WTC11 (cell line): ENCODE measurements at regions not wholly inside any gene's neighbourhood (a gene's known extent, or its start where the extent isn't known, plus 50 kb on each side); places are given as distances from the start of the nearest gene placed in this dataset.
"Not testable (repeated sequence)": the region's sequence is repeated elsewhere in the genome, so short reads cannot be mapped to it uniquely, and the experiment has no call there.

Experiments
- ATAC-seq: fragments of 200-7000 bp; cut with Tn5 transposase; 2 replicates; pipeline ENCODE4 v1.10.0; 2021; ENCODE audit warnings: mild to moderate bottlenecking, moderate library complexity
- CTCF ChIA-PET: fragments of 300-600 bp; sonication (Branson Sonifier 250); formaldehyde crosslinking; loops from one replicate; lab custom pipeline; 2021; ENCODE audit warnings: antibody characterized with exemption; lab: Charles Lee
- POLR2A ChIA-PET: fragments of 350-600 bp; sonication (Branson Sonifier 250); formaldehyde crosslinking; loops from one replicate; lab custom pipeline; 2021; ENCODE audit warnings: antibody characterized with exemption; lab: Charles Lee
- DNase-seq: peaks from one replicate; pipeline ENCODE4 v3.0.0; 2021; ENCODE audit warnings: low spot score
- H3K27ac Mint-ChIP-seq: 2 replicates; pipeline ENCODE4 v1.8.0; 2021; ENCODE audit warnings: mixed read lengths
- H3K27me3 Mint-ChIP-seq: 2 replicates; pipeline ENCODE4 v1.8.0; 2021; ENCODE audit warnings: low read depth, mild to moderate bottlenecking, moderate library complexity, mixed read lengths
- H3K36me3 Mint-ChIP-seq: 2 replicates; pipeline ENCODE4 v1.8.0; 2021; ENCODE audit warnings: mixed read lengths
- H3K4me1 Mint-ChIP-seq: 2 replicates; pipeline ENCODE4 v1.8.0; 2022; ENCODE audit warnings: mixed read lengths
- H3K4me3 Mint-ChIP-seq: 2 replicates; pipeline ENCODE4 v1.8.0; 2021; ENCODE audit warnings: mild to moderate bottlenecking, moderate library complexity, mixed read lengths
- H3K9me3 Mint-ChIP-seq: 2 replicates; pipeline ENCODE4 v1.8.0; 2021; ENCODE audit warnings: mixed read lengths
- CBFB ChIP-seq: sonication (generic); formaldehyde crosslinking; IDR thresholded peaks from 2 replicates; pipeline ENCODE4 v1.8.1; 2022; ENCODE audit warnings: mild to moderate bottlenecking, low read depth, missing genetic modification reagents
- CDX4 ChIP-seq: fragments of 250-450 bp; sonication (Bioruptor Pico); IDR thresholded peaks from 2 replicates; pipeline ENCODE4 v1.9.0; 2021; ENCODE audit warnings: moderate library complexity, mild to moderate bottlenecking, inconsistent platforms, borderline replicate concordance
- CTCF ChIP-seq: fragments of 200-600 bp; IDR thresholded peaks from 2 replicates; pipeline ENCODE4 v1.8.0; 2022; ENCODE audit warnings: antibody characterized with exemption
- ETV6 ChIP-seq: sonication (generic); formaldehyde crosslinking; IDR thresholded peaks from 2 replicates; pipeline ENCODE4 v1.8.1; 2022; ENCODE audit warnings: mild to moderate bottlenecking, missing genetic modification reagents
- GABPB1 ChIP-seq: sonication (generic); formaldehyde crosslinking; IDR thresholded peaks from 2 replicates; pipeline ENCODE4 v1.8.1; 2023; ENCODE audit warnings: mild to moderate bottlenecking, missing genetic modification reagents
- HMGXB4 ChIP-seq: sonication (generic); formaldehyde crosslinking; IDR thresholded peaks from 2 replicates; pipeline ENCODE4 v1.8.1; 2023; ENCODE audit warnings: mild to moderate bottlenecking, moderate library complexity, missing genetic modification reagents
- MLX ChIP-seq: sonication (generic); formaldehyde crosslinking; IDR thresholded peaks from 2 replicates; pipeline ENCODE4 v1.8.1; 2023; ENCODE audit warnings: mild to moderate bottlenecking, missing genetic modification reagents, moderate library complexity
- NFATC4 ChIP-seq: fragments of 250-450 bp; sonication (Bioruptor Pico); IDR thresholded peaks from 2 replicates; pipeline ENCODE4 v1.9.0; 2021; ENCODE audit warnings: mild to moderate bottlenecking
- NR1H2 ChIP-seq: sonication (generic); formaldehyde crosslinking; IDR thresholded peaks from 2 replicates; pipeline ENCODE4 v1.9.0; 2021; ENCODE audit warnings: mild to moderate bottlenecking, moderate library complexity, missing genetic modification reagents
- TP53 ChIP-seq: sonication (generic); formaldehyde crosslinking; IDR thresholded peaks from 2 replicates; pipeline ENCODE4 v1.8.1; 2023; ENCODE audit warnings: mild to moderate bottlenecking, missing genetic modification reagents
- ZNF121 ChIP-seq: sonication (generic); formaldehyde crosslinking; IDR thresholded peaks from 2 replicates; pipeline ENCODE4 v1.8.0; 2023; ENCODE audit warnings: missing genetic modification reagents

- TF ChIP-seq CTCF (no peak), ETV6 (CRISPR knock-in tag) (no peak), NFATC4 (no peak), MLX (CRISPR knock-in tag) (no peak), GABPB1 (CRISPR knock-in tag) (no peak), CBFB (CRISPR knock-in tag) (no peak), NR1H2 (no peak), CDX4 (CRISPR knock-in tag) (no peak), HMGXB4 (CRISPR knock-in tag) (no peak), TP53 (CRISPR knock-in tag) (no peak), ZNF121 (CRISPR knock-in tag) (no peak)
Observed at GRCh38 chr1:143553627-143554026, 418.2 kb downstream of the FAM72C start (continued).

- peaks cover 32% of the 10 kb centered on the region for H3K9me3 Mint-ChIP-seq
- CTCF ChIA-PET, DNase-seq, H3K27ac Mint-ChIP-seq, POLR2A ChIA-PET, H3K4me1 Mint-ChIP-seq, H3K4me3 Mint-ChIP-seq, ATAC-seq: not testable (repeated sequence)
- H3K27me3 Mint-ChIP-seq = peaks cover 28% of the 10 kb centered on the region
- H3K36me3 Mint-ChIP-seq = peaks cover 30% of the 10 kb centered on the region
Observed at GRCh38 chr1:143504703-143505102, 467.1 kb downstream of the FAM72C start.

GRCh38 chr1:143504080-143504479 is 467.7 kb downstream of the FAM72C start:
- Mint-ChIP-seq H3K27me3 (peaks cover 28% of the 10 kb centered on the region), H3K9me3 (peaks cover 32% of the 10 kb centered on the region), H3K36me3 (peaks cover 30% of the 10 kb centered on the region)
- DNase-seq, ATAC-seq, H3K27ac Mint-ChIP-seq, CTCF ChIA-PET, POLR2A ChIA-PET, H3K4me1 Mint-ChIP-seq, H3K4me3 Mint-ChIP-seq: not testable (repeated sequence)

GRCh38 chr1:143503048-143503447 is 468.7 kb downstream of the FAM72C start:
- ATAC-seq, H3K27ac Mint-ChIP-seq, H3K4me3 Mint-ChIP-seq, CTCF ChIA-PET, H3K4me1 Mint-ChIP-seq, DNase-seq, POLR2A ChIA-PET: not testable (repeated sequence)
- Mint-ChIP-seq H3K9me3 (peaks cover 32% of the 10 kb centered on the region), H3K36me3 (peaks cover 30% of the 10 kb centered on the region), H3K27me3 (peaks cover 28% of the 10 kb centered on the region)

- ATAC-seq, H3K27ac Mint-ChIP-seq, DNase-seq, H3K4me3 Mint-ChIP-seq, CTCF ChIA-PET, POLR2A ChIA-PET, H3K4me1 Mint-ChIP-seq: not testable (repeated sequence)
- Mint-ChIP-seq H3K9me3 (peaks cover 32% of the 10 kb centered on the region), H3K36me3 (peaks cover 30% of the 10 kb centered on the region), H3K27me3 (peaks cover 28% of the 10 kb centered on the region)
Observed at GRCh38 chr1:143502038-143502437, 469.7 kb downstream of the FAM72C start.

- H3K4me3 Mint-ChIP-seq, ATAC-seq, DNase-seq, H3K4me1 Mint-ChIP-seq, H3K27ac Mint-ChIP-seq, CTCF ChIA-PET, POLR2A ChIA-PET: not testable (repeated sequence)
- peaks cover 16% of the 10 kb centered on the region for H3K36me3 Mint-ChIP-seq
- peaks cover 16% of the 10 kb centered on the region for H3K9me3 Mint-ChIP-seq
- H3K27me3 Mint-ChIP-seq = peaks cover 19% of the 10 kb centered on the region
Observed at GRCh38 chr1:143498059-143498749, 473.6 kb downstream of the FAM72C start.
